Lung (tissue), 11 donors: ENCODE measurements at regions not wholly inside any gene's neighbourhood (a gene's known extent, or its start where the extent isn't known, plus 50 kb on each side); places are given as distances from the start of the nearest gene placed in this dataset.
A peak's percentile ranks its signal among the peaks of the same experiment; 100 is the strongest.

Experiments used
- ATAC-seq: fragments of 200-7000 bp; cut with Tn5 transposase; one replicate; pipeline ENCODE4 v1.9.1; 2020; ENCODE audit warnings: moderate number of reproducible peaks; ENCODE audit not compliant: insufficient read depth, low FRiP score
- DNase-seq, 3 donors: peaks; one replicate each; pipeline ENCODE4 v3.0.0-alpha.2; 2013 to 2017
- H3K27ac ChIP-seq, 2 donors: one replicate each; pipeline ENCODE4 v1.5.1; 2013; ENCODE audit warnings: mild to moderate bottlenecking in 2 of 2, moderate library complexity in 2 of 2, control low read depth in 1 of 2, inconsistent platforms in 1 of 2, low read depth in 1 of 2, low read length in 1 of 2
- H3K27me3 ChIP-seq, 3 donors: one replicate each; pipeline ENCODE4 v1.5.1; 2013; ENCODE audit warnings: low read length in 2 of 3; ENCODE audit not compliant: control insufficient read depth in 3 of 3, insufficient read depth in 3 of 3
- H3K36me3 ChIP-seq, 4 donors: one replicate each; pipeline ENCODE4 v1.5.1; 2013; ENCODE audit warnings: low read length in 4 of 4, mild to moderate bottlenecking in 1 of 4, moderate library complexity in 1 of 4; ENCODE audit not compliant: control insufficient read depth in 4 of 4, insufficient read depth in 4 of 4
- H3K4me1 ChIP-seq, 5 donors: one replicate each; pipeline ENCODE4 v1.5.1; 2013; ENCODE audit warnings: low read length in 5 of 5, mild to moderate bottlenecking in 2 of 5, moderate library complexity in 1 of 5; ENCODE audit not compliant: control insufficient read depth in 5 of 5, insufficient read depth in 5 of 5
- H3K4me3 ChIP-seq: one replicate; pipeline ENCODE4 v1.5.1; 2013; ENCODE audit warnings: mild to moderate bottlenecking, control low read depth, moderate library complexity
- H3K9ac ChIP-seq, 2 donors: one replicate each; pipeline ENCODE4 v1.5.1; 2013; ENCODE audit warnings: low read length in 2 of 2, control low read depth in 1 of 2; ENCODE audit not compliant: insufficient read depth in 1 of 2
- H3K9me3 ChIP-seq, 4 donors: one replicate each; pipeline ENCODE4 v1.5.1; 2013; ENCODE audit warnings: low read length in 3 of 4, mild to moderate bottlenecking in 1 of 4, moderate library complexity in 1 of 4; ENCODE audit not compliant: control insufficient read depth in 4 of 4, insufficient read depth in 3 of 4
- whole genome bisulfite sequencing, 2 donors: extraction: QIAGEN DNeasy Blood & Tissue Kit; methylation state at CpG; one replicate each; pipeline ENCODE4 v1.1.7; 2013; 5-methylcytosine and 5-hydroxymethylcytosine counted together
- TF ChIP-seq, protein P1 (sequence below): IDR thresholded peaks from 2 replicates; pipeline ENCODE4 v1.5.1; 2012; ENCODE audit warnings: mild to moderate bottlenecking; ENCODE audit errors: control extremely low read depth, extremely low read depth
- donor health status: control.
- donor health status: control.
- donor health status: Bipolar disorder and iron deficiency.
- donor health status: healthy.
- donor health status: DM: yes; HTN: yes; CAD: no.

GRCh38 chr10:60607372-60607771 lies 170.9 kb upstream of the CDK1 start:
- Histone ChIP-seq H3K4me3 (no peak overlapping the region), H3K36me3 (no peaks in the 10 kb centered on the region), H3K27ac (no peak overlapping the region), H3K27me3 (no peaks in the 10 kb centered on the region), H3K9me3 (no peaks in the 10 kb centered on the region), H3K4me1 (peaks cover 0 to 8% (median 0%) of the 10 kb centered on the region in 5 donors), H3K9ac (no peak overlapping the region)
- ATAC-seq (no peak), DNase-seq (no peak)
- 80 to 82% methylated on average over 3 of the region's 3 CpGs for WGBS, 2 donors
- TF ChIP-seq, protein P1, sequence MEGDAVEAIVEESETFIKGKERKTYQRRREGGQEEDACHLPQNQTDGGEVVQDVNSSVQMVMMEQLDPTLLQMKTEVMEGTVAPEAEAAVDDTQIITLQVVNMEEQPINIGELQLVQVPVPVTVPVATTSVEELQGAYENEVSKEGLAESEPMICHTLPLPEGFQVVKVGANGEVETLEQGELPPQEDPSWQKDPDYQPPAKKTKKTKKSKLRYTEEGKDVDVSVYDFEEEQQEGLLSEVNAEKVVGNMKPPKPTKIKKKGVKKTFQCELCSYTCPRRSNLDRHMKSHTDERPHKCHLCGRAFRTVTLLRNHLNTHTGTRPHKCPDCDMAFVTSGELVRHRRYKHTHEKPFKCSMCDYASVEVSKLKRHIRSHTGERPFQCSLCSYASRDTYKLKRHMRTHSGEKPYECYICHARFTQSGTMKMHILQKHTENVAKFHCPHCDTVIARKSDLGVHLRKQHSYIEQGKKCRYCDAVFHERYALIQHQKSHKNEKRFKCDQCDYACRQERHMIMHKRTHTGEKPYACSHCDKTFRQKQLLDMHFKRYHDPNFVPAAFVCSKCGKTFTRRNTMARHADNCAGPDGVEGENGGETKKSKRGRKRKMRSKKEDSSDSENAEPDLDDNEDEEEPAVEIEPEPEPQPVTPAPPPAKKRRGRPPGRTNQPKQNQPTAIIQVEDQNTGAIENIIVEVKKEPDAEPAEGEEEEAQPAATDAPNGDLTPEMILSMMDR: no peak

DNA sequence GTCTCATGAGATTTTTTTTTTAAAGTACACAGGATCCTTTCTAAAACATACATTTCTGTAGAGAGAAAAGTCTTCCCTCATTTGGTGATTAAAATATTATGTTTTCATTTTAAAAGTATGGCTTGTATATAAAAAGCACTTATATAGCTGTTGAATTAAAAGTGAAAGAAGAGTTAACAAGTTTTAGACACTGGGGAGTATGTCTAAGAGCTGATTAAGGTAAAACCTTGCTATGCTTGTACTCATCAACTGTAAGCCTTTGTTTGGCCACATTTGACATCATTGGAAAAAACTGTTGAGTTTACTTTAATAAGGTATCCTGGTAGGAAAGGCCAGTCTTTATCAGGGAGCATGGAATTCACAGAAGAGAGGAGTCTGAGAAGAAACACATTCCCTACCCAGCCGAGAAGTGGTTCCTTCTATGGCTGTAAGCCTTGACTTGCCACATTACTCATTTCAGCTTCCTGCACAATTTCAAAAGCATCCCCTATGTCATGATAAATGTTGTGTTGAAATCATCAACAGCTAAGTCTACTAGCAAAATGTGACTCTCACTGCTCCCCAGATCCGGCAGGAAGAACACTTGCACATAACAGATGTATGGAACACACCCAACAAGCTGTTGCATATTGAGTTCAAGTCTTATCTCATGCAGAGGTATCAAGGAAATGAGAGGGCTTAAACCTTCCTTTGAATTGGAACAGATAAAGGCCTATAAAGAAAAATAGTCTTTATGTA lies 171.8 kb upstream of the CDK1 start:
- TF ChIP-seq, protein P1: no peak
- Histone ChIP-seq H3K27ac (no peak overlapping the region), H3K36me3 (no peaks in the 10 kb centered on the region), H3K9me3 (no peaks in the 10 kb centered on the region), H3K4me1 (peaks cover 0 to 6% (median 0%) of the 10 kb centered on the region in 5 donors), H3K4me3 (no peak overlapping the region), H3K27me3 (no peaks in the 10 kb centered on the region), H3K9ac (no peak overlapping the region)
- WGBS, 2 donors: 28 to 43% methylated on average over 2 of the region's 2 CpGs
- ATAC-seq: peak; percentile 34
- peak in 1 of 3 donors; percentile 9 for DNase-seq

DNA sequence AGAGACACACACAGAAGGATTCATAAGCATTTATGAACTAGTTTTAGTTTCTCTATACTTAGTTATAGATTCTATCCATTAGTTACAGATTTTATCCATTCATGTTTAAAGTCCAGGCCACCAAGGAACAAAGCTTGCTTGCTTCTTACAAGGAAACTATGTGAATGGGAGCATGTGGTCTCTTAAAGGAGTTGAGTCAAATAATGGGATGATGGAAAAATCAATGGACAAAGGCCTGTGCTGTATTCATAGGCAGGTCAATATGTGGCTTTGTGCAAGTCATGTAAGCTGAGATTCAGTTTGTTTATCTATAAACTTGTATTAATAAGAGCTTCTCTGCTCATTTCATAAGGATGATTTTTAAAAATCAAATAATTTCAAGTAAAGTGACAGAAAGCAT lies 172.8 kb upstream of the CDK1 start:
- no peak overlapping the region for H3K27ac ChIP-seq
- no peak overlapping the region for H3K9ac ChIP-seq
- H3K4me3 ChIP-seq: no peak overlapping the region
- peaks cover 0 to 4% (median 0%) of the 10 kb centered on the region in 5 donors for H3K4me1 ChIP-seq
- no peaks in the 10 kb centered on the region for H3K36me3 ChIP-seq
- no peaks in the 10 kb centered on the region for H3K27me3 ChIP-seq
- TF ChIP-seq, protein P1: no peak
- DNase-seq (no peak), ATAC-seq (no peak)
- no peaks in the 10 kb centered on the region for H3K9me3 ChIP-seq

GRCh38 chr10:60604342-60604741 lies 173.9 kb upstream of the CDK1 start:
- Histone ChIP-seq H3K9me3 (no peaks in the 10 kb centered on the region), H3K4me1 (peaks cover 0 to 4% (median 0%) of the 10 kb centered on the region in 5 donors), H3K27ac (no peak overlapping the region), H3K27me3 (no peaks in the 10 kb centered on the region), H3K4me3 (no peak overlapping the region), H3K9ac (no peak overlapping the region), H3K36me3 (no peaks in the 10 kb centered on the region)
- TF ChIP-seq, protein P1: no peak
- 69 to 78% methylated on average over 1 of the region's 1 CpG for WGBS, 2 donors
- ATAC-seq (no peak), DNase-seq (peak in 2 of 3 donors; percentile 20 to 26)
